Gastroesophageal sphincter (tissue), 4 donors: ENCODE measurements at regions not wholly inside any gene's neighbourhood (a gene's known extent, or its start where the extent isn't known, plus 50 kb on each side); places are given as distances from the start of the nearest gene placed in this dataset.

Experiments used
- ATAC-seq: fragments of 150-250 bp; one replicate; pipeline ENCODE4 v1.9.1; 2016; ENCODE audit warnings: mild to moderate bottlenecking, moderate library complexity
- H3K27ac ChIP-seq, 4 donors: fragments of 200-600 bp; sonication (generic) in 3 of 4; 1 replicate in 3 of 4; 2 replicates in 1 of 4; pipeline ENCODE4 v1.5.1; 2016 to 2019
- H3K27me3 ChIP-seq: fragments of 200-600 bp; sonication (generic); one replicate; pipeline ENCODE4 v1.5.1; 2019
- H3K36me3 ChIP-seq, 2 donors: fragments of 200-600 bp; sonication (generic); one replicate each; pipeline ENCODE4 v1.5.1; 2019; ENCODE audit warnings: control low read depth in 1 of 2
- H3K4me1 ChIP-seq, 3 donors: fragments of 200-600 bp; sonication (generic); 1 replicate in 2 of 3; 2 replicates in 1 of 3; pipeline ENCODE4 v1.5.1; 2016 to 2019; ENCODE audit warnings: control low read depth in 2 of 3
- H3K4me3 ChIP-seq, 2 donors: fragments of 200-600 bp; sonication (generic); one replicate each; pipeline ENCODE4 v1.5.1; 2019; ENCODE audit warnings: mild to moderate bottlenecking in 1 of 2, moderate library complexity in 1 of 2
- H3K9me3 ChIP-seq, 3 donors: fragments of 200-600 bp; sonication (generic); one replicate each; pipeline ENCODE4 v1.5.1; 2017 to 2019; ENCODE audit warnings: control low read depth in 2 of 3
- EP300 ChIP-seq: sonication (generic); formaldehyde crosslinking; IDR thresholded peaks from one replicate; pipeline ENCODE4 v1.6.1; 2017; ENCODE audit warnings: antibody characterized with exemption, mild to moderate bottlenecking
- POLR2A ChIP-seq, 2 donors: fragments of 450-650 bp; IDR thresholded peaks; one replicate each; pipeline ENCODE4 v1.6.1; 2017; ENCODE audit warnings: antibody characterized with exemption in 2 of 2, mild to moderate bottlenecking in 2 of 2, moderate library complexity in 1 of 2
- POLR2AphosphoS5 ChIP-seq: sonication (generic); formaldehyde crosslinking; IDR thresholded peaks from one replicate; pipeline ENCODE4 v1.6.1; 2017; ENCODE audit warnings: antibody characterized with exemption
- WGBS, 2 donors: methylation state at CpG; one replicate each; pipeline ENCODE4 v1.1.5; 2018; ENCODE audit warnings: low coverage in 1 of 2; 5-methylcytosine and 5-hydroxymethylcytosine counted together
- TF ChIP-seq, protein P1 (sequence below), 4 experiments: fragments of 200-600 bp in 2 of 4; fragments of 450-650 bp in 2 of 4; sonication (generic) in 1 of 4; IDR thresholded peaks; one replicate each; pipeline ENCODE4 v1.5.1; 2017 to 2019; ENCODE audit warnings: antibody characterized with exemption in 4 of 4, mild to moderate bottlenecking in 2 of 4, moderate library complexity in 2 of 4

- no peaks in the 10 kb centered on the region for H3K36me3 ChIP-seq
- WGBS, 2 donors: 70 to 79% methylated on average over 2 to 3 of the region's 3 CpGs
- no peaks in the 10 kb centered on the region for H3K4me1 ChIP-seq
- H3K9me3 ChIP-seq: no peaks in the 10 kb centered on the region
- no peak overlapping the region for H3K27ac ChIP-seq
- no peaks in the 10 kb centered on the region for H3K27me3 ChIP-seq
- no peak for ATAC-seq
- TF ChIP-seq EP300 (no peak), POLR2AphosphoS5 (no peak), POLR2A (IDR thresholded peaks at IDR 0.05) (no peak)
- TF ChIP-seq, protein P1, sequence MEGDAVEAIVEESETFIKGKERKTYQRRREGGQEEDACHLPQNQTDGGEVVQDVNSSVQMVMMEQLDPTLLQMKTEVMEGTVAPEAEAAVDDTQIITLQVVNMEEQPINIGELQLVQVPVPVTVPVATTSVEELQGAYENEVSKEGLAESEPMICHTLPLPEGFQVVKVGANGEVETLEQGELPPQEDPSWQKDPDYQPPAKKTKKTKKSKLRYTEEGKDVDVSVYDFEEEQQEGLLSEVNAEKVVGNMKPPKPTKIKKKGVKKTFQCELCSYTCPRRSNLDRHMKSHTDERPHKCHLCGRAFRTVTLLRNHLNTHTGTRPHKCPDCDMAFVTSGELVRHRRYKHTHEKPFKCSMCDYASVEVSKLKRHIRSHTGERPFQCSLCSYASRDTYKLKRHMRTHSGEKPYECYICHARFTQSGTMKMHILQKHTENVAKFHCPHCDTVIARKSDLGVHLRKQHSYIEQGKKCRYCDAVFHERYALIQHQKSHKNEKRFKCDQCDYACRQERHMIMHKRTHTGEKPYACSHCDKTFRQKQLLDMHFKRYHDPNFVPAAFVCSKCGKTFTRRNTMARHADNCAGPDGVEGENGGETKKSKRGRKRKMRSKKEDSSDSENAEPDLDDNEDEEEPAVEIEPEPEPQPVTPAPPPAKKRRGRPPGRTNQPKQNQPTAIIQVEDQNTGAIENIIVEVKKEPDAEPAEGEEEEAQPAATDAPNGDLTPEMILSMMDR (IDR thresholded peaks at IDR 0.05): no peak
- H3K4me3 ChIP-seq: no peak overlapping the region
These were observed 465.9 kb downstream of the PLA2G4A start for GRCh38 chr1:187294421-187295201.

DNA sequence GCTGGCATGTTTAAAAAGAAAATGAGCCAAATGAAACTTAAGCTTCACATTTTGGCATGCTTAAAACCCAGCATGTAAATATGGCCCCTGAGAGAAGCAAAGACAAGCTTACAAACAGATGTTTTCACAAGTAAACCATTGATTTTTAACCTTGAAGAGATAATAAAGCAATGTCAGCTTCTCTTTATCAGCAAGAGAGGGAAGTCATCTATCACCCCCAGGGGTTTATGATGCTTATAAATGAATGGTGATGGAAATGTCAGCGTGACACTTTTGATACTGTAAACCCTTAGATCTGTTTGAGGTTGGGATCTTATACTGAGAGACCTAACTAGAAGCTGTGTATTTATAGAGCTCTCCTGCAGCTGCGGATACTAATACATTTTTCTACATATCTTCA, 471.3 kb downstream of the PLA2G4A start:
- Histone ChIP-seq H3K27me3 (no peaks in the 10 kb centered on the region), H3K4me1 (no peaks in the 10 kb centered on the region), H3K4me3 (no peak overlapping the region), H3K27ac (no peak overlapping the region), H3K9me3 (no peaks in the 10 kb centered on the region), H3K36me3 (no peaks in the 10 kb centered on the region)
- WGBS, 2 donors: 39 to 81% methylated on average over 2 of the region's 2 CpGs
- ATAC-seq: no peak
- TF ChIP-seq EP300 (no peak), POLR2AphosphoS5 (no peak), POLR2A (IDR thresholded peaks at IDR 0.05) (no peak)
- TF ChIP-seq, protein P1 (IDR thresholded peaks at IDR 0.05): no peak

DNA sequence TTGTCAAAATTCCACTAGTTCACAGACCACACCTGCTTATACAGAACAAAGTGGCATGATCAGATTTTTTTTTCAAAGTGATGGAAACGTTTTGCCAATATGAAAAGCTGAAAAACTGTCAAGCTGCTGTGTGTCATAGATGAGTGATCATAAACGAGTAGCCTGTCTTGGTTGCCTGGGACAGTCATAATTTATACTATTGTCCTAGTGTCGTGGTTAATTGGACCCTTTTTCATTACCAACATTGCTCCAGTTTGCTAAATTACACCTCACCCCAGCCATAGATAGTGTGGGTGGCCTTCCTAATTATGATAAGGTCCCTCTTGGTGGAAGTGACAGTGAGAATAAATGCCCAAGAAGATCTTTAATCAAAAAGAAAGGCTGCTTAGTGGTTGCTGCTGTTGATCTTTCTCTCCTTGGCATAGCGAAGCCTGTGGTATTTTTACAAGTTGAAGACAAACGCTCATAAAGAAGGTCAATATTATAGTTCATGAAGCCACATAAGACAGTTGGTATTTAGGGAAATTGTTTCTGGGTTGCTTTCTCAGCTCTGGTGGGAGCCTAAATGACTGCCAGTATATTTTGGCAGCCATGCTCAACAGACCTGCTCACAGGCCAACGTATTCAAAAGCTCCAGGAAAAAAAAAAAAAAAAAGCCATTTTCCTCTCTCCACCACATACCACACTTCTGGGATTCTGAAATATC, 478.1 kb downstream of the PLA2G4A start:
- H3K27ac ChIP-seq: no peak overlapping the region
- TF ChIP-seq, protein P1 (IDR thresholded peaks at IDR 0.05): no peak
- no peak for TF ChIP-seq EP300
- no peaks in the 10 kb centered on the region for H3K36me3 ChIP-seq
- H3K4me3 ChIP-seq: no peak overlapping the region
- no peaks in the 10 kb centered on the region for H3K4me1 ChIP-seq
- H3K9me3 ChIP-seq: no peaks in the 10 kb centered on the region
- no peak for ATAC-seq
- WGBS, 2 donors: 60 to 72% methylated on average over 5 to 6 of the region's 6 CpGs
- no peaks in the 10 kb centered on the region for H3K27me3 ChIP-seq

GRCh38 chr1:187310038-187310631, 481.4 kb downstream of the PLA2G4A start:
- no peak for ATAC-seq
- Histone ChIP-seq H3K27ac (no peak overlapping the region), H3K4me3 (no peak overlapping the region), H3K36me3 (no peaks in the 10 kb centered on the region), H3K27me3 (no peaks in the 10 kb centered on the region), H3K9me3 (no peaks in the 10 kb centered on the region), H3K4me1 (no peaks in the 10 kb centered on the region)
- WGBS, 2 donors: 61 to 74% methylated on average over 3 of the region's 3 CpGs
- TF ChIP-seq, protein P1 (IDR thresholded peaks at IDR 0.05): no peak
- no peak for TF ChIP-seq POLR2A (IDR thresholded peaks at IDR 0.05)
- no peak for TF ChIP-seq EP300
- TF ChIP-seq POLR2AphosphoS5: no peak

DNA sequence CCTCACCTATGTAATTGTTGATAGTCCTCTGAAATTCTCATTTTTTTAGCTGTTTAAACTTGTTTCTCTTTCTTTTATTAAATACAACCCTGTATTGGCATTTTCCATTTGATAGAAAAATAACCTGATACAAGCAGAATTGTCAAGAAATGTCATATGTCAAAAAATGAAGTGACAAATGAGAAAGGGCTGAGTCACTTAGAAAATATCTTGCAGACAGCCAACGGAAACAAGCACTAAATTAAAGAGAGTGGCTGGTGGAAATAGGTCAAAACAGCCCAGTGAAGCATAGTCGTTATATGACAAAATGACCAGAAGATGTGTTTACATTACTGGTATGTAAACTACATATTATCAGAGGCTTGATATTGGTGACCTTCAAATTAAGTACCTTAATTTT, 484.4 kb downstream of the PLA2G4A start:
- TF ChIP-seq POLR2AphosphoS5 (no peak), POLR2A (IDR thresholded peaks at IDR 0.05) (no peak), EP300 (no peak)
- TF ChIP-seq, protein P1 (IDR thresholded peaks at IDR 0.05): no peak
- Histone ChIP-seq H3K4me1 (no peaks in the 10 kb centered on the region), H3K36me3 (no peaks in the 10 kb centered on the region), H3K27ac (no peak overlapping the region), H3K4me3 (no peak overlapping the region), H3K27me3 (no peaks in the 10 kb centered on the region), H3K9me3 (no peaks in the 10 kb centered on the region)
- no peak for ATAC-seq
- WGBS, 2 donors: 15 to 29% methylated on average over 2 of the region's 2 CpGs
